Tongue (tissue), 1 donor: ENCODE measurements at regions not wholly inside any gene's neighbourhood (a gene's known extent, or its start where the extent isn't known, plus 50 kb on each side); places are given as distances from the start of the nearest gene placed in this dataset.

Source experiments
- DNase-seq: peaks from one replicate; pipeline ENCODE4 v3.0.0-alpha.2; 2015

DNA sequence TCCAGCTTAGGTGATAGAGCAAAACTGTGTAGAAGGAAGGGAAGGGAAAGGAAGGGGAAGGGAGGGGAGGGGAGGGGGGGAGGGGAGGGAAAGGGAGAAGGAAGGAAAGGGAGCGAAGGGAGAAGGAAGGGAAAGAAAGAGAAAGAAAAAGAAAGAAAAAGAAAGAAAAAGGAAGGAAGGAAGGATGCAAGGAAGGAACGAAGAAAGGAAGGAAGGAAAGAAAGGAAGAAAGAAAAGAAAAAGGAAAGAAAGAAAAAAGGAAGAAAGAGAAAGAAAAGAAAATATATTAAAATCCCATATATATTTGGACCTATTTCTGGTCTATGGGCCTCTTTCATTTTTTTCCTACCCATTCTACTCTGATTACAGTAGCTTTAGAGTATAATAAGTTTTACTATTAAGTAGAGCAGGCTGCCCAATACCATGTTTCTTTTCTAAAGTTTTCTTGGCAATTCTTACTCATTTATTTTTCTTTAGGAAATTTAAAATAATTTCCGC is 229.1 kb downstream of the AUH start:
- DNase-seq = no peak

DNA sequence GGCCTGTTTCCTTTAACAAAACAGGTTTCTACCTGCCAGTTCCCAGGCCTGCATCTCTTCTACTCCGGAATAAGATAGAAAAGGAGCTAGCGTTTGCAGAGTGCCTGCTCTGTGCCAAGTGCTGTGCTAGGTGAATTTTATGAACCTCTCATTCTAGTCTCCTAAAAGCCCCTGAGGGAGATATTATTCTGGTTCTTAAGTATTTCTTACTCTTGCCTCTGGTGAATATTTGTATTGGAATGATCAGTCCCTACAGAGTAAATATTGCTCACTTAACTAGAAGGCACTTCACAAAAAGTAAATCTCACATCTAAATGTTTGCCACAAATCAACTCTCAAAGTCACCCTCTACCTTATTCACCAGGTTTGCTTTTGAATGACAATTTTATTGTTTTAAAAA is 227.1 kb downstream of the AUH start:
- DNase-seq = no peak

DNA sequence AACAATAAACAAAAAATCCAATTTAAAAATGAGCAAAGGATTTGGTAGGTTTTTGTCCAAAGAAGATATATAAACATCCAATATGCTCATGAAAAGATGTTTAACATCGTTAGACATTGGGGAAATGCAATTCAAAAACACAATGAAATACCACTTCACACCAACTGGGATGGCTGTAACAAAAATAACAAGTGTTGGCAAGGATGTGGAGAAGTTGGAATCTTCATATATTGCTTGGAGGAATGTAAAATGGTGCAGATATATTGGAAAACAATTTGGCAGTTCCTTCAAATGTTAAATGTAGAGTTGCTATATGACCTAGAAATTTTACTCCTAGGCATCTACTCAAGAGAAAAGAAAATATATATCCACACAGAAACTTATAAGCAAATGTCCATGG is 224.3 kb downstream of the AUH start:
- DNase-seq = no peak

DNA sequence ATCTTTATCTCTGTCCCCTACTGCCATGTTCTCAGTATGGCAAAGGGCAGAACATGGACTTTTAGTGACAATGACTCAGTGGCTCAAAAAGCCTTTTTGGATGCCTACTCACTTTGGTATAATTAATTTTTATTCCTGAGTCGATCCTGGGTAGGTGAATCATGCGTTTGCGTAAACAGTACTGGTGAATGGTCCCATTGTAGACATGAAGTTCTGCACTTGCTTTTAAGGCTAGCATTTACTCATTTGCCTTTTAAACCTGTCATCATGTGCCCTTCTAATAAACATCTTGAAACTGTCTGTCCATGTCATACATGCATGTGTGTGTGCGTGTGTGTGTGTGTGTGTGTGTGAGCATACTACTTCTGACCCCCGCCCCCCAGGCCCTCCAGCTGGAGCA is 223.0 kb downstream of the AUH start:
- DNase-seq = no peak

DNA sequence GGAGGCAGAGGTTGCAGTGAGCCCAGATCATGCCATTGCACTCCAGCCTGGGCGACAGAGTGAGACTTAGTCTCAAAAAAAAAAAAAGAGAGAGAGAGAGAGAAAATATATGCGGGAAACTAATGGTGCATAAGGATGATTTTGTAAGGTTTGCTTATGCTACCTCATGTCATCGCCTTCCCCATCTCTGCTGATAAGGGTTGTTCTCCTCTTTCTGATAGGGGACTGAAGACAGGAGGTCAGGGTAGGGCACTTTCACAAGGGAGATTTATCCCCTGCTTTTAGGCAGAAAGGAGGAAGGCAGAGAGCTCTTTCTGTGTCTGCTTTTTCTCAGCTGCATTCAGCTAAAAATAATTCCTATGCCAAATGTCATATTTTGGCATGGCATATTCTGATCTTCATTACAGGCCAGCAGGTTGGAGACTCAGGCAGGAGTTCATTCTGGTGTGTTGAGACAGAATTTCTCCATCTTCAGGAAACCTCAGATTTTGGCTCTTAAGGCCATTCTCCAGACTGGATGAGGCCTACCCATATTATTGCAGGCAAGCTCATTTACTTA is 220.2 kb downstream of the AUH start:
- DNase-seq = no peak

DNA sequence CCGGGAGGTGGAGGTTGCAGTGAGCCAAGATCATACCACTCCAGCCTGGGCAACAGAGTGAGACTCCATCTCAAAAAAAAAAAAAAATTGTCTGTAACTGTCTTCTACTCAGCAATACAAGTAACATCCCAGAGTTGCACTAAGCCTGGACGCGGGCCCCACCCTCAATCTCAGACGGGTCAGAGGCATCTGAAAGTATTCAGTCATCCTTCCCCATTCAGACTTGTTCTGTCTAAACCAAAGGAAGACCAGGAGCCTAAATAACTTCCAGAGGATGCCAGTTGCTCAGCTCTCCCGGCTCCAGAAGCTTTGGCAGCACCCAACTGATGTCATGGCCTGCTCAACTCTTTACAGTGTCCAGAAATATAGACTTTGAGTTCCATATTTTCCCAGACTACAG is 218.6 kb downstream of the AUH start:
- no peak for DNase-seq

DNA sequence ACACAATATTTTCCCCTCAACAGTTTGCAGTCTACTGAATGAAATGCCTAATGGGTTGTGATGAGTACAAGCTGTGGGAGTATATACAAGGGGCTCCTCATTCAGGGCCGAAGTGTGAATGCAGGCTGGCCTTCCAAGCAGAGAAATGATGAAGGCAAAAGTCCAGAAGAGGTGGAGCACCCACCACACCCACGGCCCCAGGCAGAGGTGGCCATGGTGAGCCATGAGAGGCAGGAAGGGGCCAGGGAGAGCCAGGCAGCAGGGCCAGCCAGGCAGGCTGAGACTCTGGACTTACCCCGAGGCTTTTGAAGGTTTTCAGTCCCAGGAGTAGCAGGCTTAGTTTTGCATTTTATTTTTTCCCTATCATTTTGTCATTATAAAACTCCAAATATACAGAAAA is 218.1 kb downstream of the AUH start:
- no peak for DNase-seq

DNA sequence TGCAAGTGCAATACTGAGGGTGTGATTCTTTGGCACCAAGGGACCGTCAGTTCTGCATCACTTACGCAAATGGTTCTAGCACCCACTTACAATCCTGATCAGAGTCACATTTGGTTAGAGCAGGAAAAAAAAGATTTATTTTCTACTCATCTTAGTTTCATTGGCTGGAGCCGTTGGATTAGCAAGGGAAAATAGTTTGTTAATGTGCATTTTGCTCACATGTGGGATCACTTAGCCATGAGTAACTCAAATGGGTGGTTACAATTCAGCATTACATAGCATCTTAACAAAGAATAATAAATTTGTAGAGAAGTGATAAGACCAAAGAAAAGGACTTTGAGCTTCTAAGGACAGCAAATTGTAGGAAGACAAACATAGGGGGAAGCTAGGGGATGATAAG is 216.9 kb downstream of the AUH start:
- no peak for DNase-seq

DNA sequence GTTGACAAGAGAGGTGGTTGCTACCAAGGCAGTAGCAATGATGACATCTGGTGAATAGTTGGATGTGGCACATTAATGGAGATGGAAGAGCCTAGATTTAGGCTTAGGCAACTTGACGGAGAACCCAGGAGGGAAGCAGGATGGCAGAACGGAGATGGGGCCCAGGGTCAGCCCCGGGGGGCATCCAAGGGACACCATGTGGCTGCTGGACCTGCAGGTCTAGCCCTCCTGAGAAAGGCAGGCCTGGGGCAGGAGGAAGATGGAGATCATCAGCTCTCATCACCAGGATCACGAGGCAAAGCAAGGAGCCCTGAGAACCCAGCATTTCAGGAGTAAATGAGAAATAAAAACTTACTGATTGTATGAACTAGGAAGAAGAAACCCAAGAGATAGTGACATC is 216.2 kb downstream of the AUH start:
- DNase-seq = no peak

DNA sequence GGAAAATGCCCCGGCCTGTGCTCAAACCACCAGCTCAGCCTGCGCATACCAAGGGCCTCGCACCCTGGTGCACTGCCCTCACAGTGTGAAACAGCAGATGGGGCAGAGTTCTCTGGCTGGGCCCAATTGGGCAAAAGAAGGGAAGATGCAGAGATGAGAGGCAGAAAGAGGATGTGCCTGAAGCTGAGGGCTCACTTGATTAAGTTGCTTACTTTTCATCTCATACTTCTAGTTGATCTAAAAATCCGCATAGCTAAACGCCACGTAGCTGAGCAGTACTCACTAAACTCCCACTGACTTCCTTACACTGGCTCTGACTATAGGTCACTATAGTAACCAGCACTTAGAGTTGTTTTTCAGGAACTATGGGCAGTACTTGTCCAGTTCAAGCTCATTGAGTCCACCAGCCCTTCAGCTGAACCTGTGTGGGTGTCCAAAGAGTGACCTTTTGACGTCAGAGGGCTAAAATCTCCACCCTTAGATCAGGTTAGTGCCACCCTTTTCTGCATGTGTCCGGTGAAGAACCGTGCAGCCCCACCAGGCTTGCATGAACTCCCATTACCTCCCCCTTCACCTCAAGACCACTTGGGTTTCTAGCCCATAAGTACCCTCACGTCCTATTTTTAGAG is 215.2 kb downstream of the AUH start:
- no peak for DNase-seq

DNA sequence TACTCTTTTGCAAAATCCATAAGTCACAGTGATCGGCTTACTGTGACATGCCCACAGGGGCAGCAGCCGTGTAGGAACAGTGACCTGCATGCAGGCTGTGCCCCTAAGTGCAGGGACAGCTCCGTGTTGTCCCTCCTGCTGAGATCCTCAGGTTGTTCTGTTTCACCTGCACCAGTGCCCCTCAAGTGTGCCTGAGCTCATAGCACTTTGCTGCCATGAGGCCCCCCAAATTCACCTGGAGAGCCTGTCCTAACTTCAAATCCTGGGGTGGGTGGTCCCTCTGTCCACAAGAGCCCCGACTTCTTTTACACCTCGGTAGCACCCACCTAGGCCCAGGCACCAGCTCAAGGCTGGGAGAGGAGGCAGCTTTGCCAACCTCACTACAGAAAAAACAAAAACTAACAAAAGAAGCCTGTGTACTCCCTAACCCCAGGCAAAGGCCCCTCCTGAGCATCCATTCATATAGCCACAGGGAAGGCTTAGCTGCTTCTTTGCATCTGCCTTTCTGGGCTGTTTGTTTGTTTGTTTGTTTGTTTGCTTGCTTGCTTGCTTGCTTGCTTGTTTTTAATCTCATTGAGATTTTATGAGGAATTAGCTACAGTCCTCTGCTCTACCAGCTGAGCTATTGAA is 214.5 kb downstream of the AUH start:
- no peak for DNase-seq

DNA sequence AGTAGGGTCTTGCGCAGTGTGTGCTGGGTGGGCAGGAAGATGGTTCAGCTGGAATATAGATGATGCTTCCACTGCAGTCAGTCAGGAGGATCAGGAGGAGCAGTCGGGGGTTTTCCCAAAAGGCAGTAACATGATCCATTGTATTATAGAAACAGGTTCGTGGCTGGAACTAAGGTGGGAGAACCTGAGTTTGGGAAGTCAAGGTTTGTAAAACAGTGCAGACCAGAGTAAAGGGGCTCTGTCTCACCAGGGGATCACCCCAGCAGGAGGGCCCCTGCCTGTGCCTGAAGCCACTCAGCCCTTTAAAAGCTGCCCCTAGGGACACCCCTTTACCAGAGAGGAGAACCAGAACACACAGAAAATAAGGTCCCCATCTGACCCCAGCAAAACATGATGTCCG is 213.4 kb downstream of the AUH start:
- DNase-seq = no peak

DNA sequence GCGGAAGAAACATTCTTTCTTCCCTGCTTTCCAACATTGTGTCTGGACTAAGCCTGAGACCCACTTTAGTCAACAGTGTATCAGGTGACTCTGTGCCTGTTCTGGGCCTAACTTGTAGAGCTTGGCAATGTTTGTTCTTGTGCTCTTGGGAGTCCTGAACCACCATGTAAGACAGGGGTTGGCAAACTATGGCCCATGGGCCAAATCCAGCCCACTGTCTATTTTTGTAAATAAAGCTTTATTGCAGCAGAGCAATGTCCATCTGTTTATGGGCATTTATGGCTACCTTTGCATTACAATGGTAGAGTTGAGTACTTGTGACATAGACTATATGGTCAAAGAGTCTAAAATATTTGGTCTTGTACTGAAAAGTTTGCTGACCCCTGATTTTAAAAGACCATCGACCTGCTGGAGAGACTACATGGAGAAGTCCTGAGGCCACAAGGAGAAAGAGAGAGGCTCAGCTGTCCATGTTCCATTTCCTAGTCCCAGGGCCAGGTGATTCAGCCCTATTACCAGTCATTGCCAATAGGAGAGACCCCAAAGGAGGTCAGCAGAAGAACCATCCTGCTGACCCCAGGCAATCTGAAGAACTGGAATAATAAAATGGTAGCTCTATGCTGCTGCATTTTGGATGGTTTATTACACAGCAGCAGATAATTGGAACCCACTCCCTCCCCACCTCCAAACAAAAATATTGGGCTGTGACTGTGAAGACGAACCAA is 211.3 kb downstream of the AUH start:
- DNase-seq = no peak

DNA sequence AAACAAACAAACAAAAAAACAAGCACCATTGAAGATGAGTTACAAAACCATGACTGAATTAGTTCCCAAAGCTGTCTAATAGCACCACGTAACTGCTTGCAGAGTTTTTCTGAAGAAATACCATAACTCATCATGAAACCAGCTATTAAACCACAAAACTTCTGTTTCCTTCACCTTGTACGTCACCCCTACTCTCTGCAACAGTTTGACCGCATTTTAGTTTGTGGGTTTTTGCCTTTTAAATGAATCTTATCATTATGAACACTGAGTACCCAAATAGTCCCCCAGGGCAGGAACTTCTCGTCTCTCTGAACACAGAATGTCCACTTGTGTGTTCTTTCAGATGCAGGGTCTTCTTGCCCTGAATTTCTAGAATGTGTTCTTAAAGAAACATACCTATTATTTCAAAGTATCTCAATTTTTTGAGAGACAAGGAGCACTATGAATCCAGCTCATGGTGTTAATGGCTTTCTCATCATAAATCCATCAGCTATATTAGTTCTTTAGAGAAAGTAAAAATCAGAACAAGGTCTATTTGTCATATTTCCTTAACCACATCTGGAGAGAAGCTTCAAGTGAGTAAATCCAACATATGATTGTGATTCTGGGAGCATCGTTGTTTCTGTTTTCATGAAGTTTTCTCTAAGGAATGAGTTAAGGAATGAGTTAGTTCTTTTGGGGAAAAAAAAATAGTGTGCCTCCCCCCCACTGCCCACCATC is 210.6 kb downstream of the AUH start:
- no peak for DNase-seq

DNA sequence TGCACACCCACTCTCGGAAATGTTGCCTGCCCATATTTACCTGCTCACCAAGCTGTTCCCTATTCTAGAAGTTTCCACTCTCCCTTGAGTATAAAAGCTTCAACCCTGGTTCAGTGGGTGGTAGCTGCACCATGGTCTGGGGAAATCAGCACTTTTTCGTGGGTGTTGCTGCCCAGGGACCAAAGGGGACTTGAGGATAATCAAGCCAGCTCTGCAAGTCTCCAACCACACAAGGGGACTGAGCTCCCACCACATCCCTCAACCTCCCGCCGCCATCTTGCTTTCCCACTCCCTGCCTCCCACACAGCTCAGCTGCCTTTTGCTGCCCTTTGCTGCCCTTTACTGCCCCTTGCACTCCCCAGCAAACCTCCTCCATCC is 210.0 kb downstream of the AUH start:
- no peak for DNase-seq

DNA sequence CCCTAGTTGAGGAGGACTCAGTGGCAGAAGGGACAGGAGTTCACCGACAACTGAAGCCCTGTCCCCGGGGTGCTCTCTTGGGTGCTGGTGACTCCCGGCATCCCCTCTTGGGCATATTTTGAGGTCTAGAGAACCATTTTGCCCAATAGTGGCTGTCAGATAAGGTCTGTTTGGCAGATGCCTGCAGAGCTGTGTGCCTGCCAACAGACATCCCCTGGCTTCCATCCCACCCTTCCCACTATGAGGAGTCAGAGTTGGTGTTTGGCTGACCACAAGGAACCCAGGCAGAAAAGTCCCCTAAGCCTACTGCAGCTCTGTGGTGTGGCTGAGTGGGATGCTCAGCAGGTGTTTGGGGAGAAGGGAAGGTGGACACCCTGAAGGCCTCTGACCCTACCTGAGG is 207.0 kb downstream of the AUH start:
- no peak for DNase-seq

DNA sequence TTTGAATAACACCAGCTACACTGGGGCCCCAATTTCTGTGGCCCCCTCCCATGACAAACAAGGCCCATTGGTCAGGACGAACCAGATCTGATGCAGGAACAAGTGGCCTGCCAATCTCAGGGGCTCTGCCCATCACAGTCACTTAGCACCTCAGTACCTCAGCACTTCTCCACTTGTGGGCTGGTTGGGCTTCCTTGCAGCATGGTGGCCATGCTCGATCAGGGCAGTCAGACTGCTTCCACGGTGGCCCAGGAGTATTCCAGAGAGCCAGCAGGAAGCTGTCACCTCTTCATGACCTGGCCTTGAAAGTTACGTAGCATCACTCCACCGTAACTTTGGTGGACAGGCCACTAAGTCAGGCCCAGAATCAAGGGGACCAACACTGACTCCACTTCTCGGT is 206.5 kb downstream of the AUH start:
- no peak for DNase-seq

DNA sequence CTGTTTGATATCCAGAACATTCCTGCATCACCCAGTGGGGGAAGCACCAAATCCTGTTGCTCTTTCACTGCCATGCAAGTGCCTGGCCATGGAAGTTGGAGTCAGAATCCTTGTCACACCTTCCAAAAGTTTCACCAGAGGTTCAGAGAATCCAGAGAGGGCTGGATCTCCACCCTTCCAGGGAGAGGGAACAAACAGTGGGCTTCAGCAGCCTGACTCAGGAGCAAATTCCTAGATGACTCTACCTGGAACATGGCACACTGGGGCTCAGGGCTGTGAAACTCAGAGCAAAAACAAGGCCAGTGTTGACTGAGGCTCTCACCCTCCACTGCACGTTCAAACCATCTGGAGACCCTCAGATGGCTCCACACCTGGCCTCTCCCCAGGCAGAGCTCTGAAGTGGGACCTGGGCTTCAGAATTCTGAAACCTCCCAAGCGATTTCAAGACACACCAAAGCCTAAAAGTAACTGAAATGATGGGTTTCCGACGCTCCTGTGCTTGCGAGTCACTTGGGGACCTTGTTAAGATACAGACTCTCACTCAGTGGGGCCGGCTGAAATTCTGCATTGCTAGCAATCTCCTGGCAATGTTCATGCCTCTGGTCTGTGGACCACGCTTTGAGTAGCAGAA is 205.9 kb downstream of the AUH start:
- DNase-seq = no peak

DNA sequence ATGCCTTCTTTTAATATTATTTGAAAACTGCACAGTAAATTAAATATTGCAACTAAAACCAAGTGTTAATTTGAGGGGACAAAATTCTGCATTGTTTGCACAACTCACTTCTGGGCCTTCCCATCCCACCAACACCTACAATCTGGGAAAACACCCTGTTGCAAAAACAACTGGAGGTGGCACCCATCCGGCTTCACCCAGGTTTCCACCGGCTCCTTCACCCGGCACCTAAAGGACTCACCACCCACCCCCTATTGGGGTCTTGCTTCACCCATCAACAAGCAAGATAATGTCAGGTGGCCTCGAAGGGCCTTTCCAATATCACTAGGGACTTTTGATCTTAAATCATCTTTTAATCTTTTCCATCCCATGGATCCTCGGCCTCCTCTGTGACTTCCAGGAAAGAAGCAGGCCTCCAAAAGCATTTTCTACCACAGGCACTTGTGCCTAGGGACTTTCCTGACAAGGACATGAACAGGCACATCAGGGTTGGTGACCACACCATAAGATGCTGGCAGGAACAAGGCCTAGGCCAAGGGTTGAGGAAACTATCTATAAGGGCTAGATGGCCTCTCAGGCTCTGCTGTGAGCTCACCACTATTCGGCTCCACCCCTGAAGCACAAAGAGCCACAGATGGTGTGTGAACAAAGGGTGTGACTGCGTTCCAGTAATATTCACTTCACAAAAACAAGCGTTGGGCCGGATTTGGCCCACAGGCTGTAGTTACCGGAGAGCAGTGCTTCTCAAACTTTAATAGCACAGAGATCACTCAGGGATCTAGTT is 205.1 kb downstream of the AUH start:
- DNase-seq = no peak

DNA sequence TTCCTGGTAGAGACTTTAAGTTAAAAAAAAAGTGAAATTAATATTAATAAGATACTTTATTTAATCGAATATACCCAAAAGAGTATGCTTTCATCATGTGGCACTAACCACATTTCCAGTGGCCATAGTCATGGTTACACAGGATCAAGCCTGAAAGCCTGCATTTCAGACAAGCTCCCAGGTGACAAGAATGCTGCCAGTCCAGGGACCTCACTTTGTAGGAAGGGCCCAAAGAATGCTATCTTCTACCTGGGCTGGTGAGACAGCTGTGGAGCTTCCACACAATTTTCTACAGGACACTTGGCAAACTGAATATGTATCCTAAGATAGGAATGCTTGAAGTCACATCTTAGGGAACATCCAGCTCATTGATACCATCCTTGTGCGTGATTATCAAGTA is 203.8 kb downstream of the AUH start:
- no peak for DNase-seq

DNA sequence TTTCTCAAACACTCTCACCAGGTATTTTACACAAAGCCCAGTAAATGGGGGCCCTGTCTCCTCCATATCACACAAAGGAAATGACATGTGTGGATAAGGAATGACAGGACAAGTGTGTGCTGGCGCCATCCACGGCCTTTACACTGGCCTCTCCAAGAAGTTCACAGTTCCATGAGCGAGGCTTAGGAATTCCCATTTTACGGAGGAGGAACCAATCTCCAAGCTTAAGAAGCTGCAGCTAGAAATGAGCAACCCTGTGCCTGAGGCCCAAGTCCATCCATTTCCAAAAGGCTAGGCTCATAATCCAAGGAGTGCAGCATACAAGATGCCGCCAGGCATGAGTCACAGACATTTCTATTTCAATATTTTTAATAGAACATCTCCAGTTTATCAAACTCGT is 203.4 kb downstream of the AUH start:
- no peak for DNase-seq

DNA sequence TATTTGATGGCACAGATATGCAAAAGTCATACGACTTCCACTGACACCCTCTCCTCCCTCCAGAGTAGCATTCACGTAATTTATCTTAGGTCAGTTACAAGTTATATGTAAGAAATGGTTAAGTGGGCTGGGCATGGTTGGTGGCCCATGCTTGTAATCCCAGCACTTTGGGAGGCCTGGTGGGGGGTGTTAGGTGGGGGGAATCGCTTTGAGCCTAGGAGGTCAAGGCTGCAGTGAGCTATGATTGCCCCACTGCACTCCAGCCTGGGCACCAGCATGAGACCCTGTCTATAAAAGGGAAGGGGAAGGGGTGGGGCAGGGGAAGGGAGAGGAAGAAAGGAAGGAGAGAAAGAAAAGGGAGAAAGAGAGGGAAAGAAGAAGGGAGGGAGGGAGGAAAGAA is 202.8 kb downstream of the AUH start:
- no peak for DNase-seq
